Caki2 (cell line): ENCODE measurements at regions not wholly inside any gene's neighbourhood (a gene's known extent, or its start where the extent isn't known, plus 50 kb on each side); places are given as distances from the start of the nearest gene placed in this dataset.
"Not testable (repeated sequence)": the region's sequence is repeated elsewhere in the genome, so short reads cannot be mapped to it uniquely, and the experiment has no call there.

Experiments used
- DNase-seq: peaks from one replicate; pipeline ENCODE4 v3.0.0-alpha.2; 2015; ENCODE audit warnings: low read depth
- in situ Hi-C: cut with HindIII; loops from 2 replicates; pipeline ENCODE4 v1.10.0; 2016; ENCODE audit warnings: low sequenced_read_pairs, low pct_unique_long_range_greater_than_20kb, mixed read lengths

- DNase-seq, result peak; percentile 84
- in situ Hi-C loops, result no loop called here
These were observed 103.6 kb upstream of the SERPINE2 start for GRCh38 chr2:224142397-224143312.

- DNase-seq, result no peak
- in situ Hi-C loops, result no loop called here
These were observed 102.2 kb upstream of the SERPINE2 start for GRCh38 chr2:224141304-224141703.

GRCh38 chr2:224137208-224137607 lies 98.1 kb upstream of the SERPINE2 start:
- in situ Hi-C loops, result no loop called here

DNA sequence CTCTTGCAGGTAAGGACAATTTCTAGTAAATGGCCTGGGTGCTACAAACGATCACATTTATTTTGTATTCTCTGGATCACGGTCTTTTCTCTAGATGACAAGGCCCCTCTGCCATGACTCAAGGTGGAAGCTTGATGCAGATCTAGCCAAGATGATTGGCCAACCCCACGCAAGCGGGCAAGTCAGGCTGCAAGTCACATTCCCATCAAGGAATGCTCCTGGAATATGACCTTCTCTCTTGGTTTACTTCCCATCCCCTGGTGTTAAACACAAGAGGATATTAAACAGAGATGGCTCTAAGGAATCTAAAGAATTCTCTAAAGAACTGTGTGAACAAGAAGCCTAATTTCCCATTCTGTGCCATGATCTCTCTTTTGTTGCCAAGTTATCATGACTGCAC lies 97.3 kb upstream of the SERPINE2 start:
- DNase-seq, result no peak
- in situ Hi-C loops, result no loop called here

More at GRCh38 chr2:224137208-224137607, 98.1 kb upstream of the SERPINE2 start:
- no peak for DNase-seq

- DNase-seq, result no peak
- in situ Hi-C loops, result no loop called here
These were observed 96.8 kb upstream of the SERPINE2 start for GRCh38 chr2:224135881-224136280.

- in situ Hi-C loops, result no loop called here
- DNase-seq, result no peak
These were observed 95.1 kb upstream of the SERPINE2 start for GRCh38 chr2:224134003-224134734.

DNA sequence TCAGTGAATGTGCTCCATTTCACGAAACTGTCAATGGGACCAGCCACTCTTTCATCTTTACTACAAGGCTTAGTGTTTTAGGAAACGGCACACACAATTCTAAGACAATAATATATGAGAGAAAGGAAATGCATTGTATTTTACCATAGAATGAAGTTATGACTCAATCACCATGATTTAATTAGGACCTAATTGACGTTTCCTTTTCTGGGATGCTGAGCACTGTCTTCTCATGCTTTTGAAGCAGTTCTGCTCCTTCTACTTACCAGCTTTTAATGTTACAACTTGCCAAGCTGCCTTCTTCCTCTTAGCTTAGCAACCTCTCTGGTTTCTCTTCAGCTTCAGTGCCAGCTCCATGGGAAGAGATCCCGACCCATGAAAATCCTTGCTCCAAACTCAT lies 94.3 kb upstream of the SERPINE2 start:
- in situ Hi-C loops, result no loop called here
- DNase-seq, result no peak

- in situ Hi-C loops, result no loop called here
- no peak for DNase-seq
These were observed 88.9 kb upstream of the SERPINE2 start for GRCh38 chr2:224127871-224128501.

DNA sequence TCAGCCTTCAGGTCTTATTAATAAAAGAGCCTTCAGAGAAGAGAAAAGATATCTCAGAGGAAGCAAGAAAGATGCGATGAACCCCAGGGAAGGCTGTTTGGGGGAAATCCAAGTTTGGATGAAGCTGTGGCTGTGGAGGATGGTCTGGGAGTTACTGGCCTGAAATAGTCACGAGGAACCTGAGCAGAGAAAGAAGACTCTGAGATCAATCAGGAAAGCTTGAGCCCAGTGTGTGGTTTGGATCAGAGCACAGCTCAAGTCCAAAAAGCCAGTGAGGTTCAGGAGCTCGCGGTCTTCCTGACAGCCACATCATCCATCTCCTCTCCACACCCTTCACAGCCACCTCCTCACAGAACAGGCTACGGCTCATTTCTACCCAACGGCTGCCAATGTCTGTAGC lies 87.4 kb upstream of the SERPINE2 start:
- in situ Hi-C loops, result no loop called here
- DNase-seq, result no peak

GRCh38 chr2:224126003-224126402 lies 86.9 kb upstream of the SERPINE2 start:
- no peak for DNase-seq
- in situ Hi-C loops, result no loop called here

DNA sequence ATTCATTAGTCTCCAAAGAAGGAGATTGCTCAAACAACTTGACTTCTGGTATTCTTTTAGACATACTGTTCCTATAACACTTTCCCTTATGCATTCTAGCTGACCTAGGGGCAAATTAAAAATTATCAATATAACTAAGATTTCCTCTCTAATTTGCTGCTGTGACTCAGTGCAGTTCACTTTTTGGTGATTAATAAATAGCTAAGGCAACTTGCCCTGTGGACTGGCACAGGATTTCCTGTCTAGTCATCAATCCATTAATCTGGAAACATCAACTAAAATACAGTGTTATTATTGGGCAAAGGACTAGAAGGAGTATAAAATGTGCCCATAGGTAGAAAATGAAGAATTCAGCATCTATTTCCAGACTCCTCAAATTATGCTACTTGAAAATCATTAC lies 83.5 kb upstream of the SERPINE2 start:
- DNase-seq, result no peak
- in situ Hi-C loops, result no loop called here

- DNase-seq, result no peak
- in situ Hi-C loops, result no loop called here
These were observed 82.5 kb upstream of the SERPINE2 start for GRCh38 chr2:224121406-224122067.

DNA sequence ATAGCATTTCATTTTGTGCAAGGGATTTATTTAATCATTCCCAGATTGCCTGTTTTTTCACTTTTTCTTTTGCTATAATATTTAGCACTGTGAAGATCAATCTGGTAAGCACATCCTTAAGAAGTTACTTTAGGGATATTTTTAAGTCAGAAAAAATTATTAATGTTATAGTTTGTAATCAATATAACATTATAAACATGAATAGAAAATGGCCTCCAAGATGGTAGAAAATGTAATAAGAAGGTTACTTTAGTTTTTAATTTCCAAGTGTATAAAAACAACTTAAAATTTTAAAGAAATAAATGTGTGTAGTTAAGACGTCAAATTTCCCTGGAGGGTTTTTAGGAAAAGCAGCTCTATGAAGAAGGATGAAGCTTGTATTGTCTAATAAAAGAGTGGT lies 81.9 kb upstream of the SERPINE2 start:
- no peak for DNase-seq
- in situ Hi-C loops, result no loop called here

DNA sequence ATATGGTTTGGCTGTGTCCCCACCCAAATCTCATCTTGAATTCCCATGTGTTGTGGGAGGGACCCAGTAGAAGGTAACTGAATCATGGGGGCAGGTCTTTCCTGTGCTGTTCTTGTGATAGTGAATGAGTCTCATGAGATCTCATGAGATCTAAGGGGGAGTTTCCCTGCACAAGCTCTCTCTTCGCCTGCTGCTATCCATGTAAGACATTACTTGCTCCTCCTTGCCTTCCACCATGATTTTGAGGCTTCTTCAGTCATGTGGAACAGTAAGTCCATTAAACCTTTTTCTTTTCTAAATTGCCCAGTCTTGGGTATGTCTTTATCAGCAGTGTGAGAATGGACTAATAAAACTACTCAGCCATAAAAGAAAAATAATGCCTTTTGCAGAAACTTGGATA lies 80.8 kb upstream of the SERPINE2 start:
- in situ Hi-C loops, result not testable (repeated sequence)
- DNase-seq, result peak; percentile 51

GRCh38 chr2:224114428-224114827 lies 75.3 kb upstream of the SERPINE2 start:
- DNase-seq, result no peak
- in situ Hi-C loops, result no loop called here

DNA sequence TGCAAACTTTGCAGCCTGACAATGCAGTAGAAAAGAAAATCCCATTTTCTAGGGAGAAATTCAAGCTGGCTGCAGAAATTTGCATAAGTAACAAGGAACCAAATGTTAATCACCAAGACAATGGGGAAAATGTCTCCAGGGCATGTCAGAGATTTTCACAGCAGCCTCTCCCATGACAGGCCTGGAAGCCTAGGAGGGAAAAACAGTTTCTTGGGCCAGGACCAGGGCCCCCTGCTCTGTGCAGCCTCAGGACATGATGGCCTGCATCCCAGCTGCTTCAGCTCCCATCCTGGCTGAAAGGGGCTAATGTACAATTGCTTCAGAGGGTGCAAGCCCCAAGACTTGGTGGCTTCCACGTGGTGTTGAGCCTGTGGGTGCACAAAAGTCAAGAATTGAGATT lies 74.8 kb upstream of the SERPINE2 start:
- in situ Hi-C loops, DNase-seq: not testable (repeated sequence)

DNA sequence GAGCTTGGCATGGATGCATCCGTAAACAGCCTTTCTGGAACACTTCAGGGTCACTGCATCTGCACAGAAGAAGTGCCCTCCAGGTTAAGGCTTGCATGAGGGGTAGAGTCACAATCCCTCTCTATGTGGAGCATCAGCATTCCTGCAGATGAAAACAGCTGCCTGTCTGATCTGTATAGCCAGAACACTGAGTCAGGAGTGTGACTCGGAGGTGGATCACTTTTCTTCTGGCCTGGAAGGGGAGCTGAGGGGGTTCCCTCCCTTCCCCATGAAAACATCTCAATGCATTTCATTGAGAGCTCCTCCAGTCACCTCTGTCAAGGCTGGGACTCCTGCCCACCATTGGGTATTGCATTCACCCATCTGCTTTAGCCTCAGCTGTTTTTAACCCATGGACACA lies 72.5 kb upstream of the SERPINE2 start:
- in situ Hi-C loops, result no loop called here
- DNase-seq, result peak; percentile 4

DNA sequence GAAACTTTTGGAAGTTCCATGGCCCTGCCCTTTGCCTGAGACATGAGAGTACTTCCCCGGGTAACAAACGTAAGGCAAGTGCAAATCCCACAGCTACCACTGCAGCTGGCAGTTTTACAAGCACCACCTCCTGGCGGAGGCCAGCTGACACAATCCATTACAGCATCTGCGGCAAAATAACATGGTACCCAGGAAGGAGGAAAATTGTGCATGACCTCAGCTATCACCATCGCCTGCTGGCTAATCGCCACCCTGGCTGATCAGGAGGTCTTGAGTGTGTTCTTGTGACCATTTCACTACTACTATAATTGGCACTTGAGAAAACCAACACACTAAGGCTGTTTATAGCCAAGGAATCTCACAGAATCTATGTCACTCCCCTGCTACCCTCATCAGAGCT lies 71.7 kb upstream of the SERPINE2 start:
- DNase-seq, result no peak
- in situ Hi-C loops, result no loop called here

- no peak for DNase-seq
- in situ Hi-C loops, result no loop called here
These were observed 70.7 kb upstream of the SERPINE2 start for GRCh38 chr2:224109751-224110150.
